ENCODE measurements at regions not wholly inside any gene's neighbourhood (a gene's known extent, or its start where the extent isn't known, plus 50 kb on each side); places are given as distances from the start of the nearest gene placed in this dataset.

GRCh38 chr13:61734683-61735082, 319.0 kb upstream of the PCDH20 start:
- TF ChIP-seq POLR2A (IDR thresholded peaks at IDR 0.05; ENCODE audit: low read depth, low read length) (no peak), CTCF (IDR thresholded peaks at IDR 0.05; ENCODE audit: extremely low read depth in 1 of 2, insufficient read depth in 1 of 2, low read depth in 1 of 2, low read length in 2 of 2) (no peak), POLR2AphosphoS5 (IDR thresholded peaks at IDR 0.05; ENCODE audit: insufficient read depth, low read depth, low read length) (no peak), EZH2 (IDR thresholded peaks at IDR 0.05; ENCODE audit: borderline replicate concordance, low read depth, low read length, severe bottlenecking) (no peak), MYC (IDR thresholded peaks at IDR 0.05; ENCODE audit: low read depth, low read length) (no peak), GATA2 (IDR thresholded peaks at IDR 0.05; ENCODE audit: insufficient read depth, insufficient read length, low read depth, low read length) (no peak), MAX (IDR thresholded peaks at IDR 0.05; ENCODE audit: insufficient read depth, insufficient read length) (no peak), FOS (IDR thresholded peaks at IDR 0.05; ENCODE audit: borderline replicate concordance, insufficient read depth, low read length) (no peak), JUN (IDR thresholded peaks at IDR 0.05; ENCODE audit: borderline replicate concordance, insufficient read depth, insufficient read length, low read depth) (no peak)

Data from endothelial cell of umbilical vein (primary cell).